K562 (cell line): ENCODE measurements at regions not wholly inside any gene's neighbourhood (a gene's known extent, or its start where the extent isn't known, plus 50 kb on each side); places are given as distances from the start of the nearest gene placed in this dataset.
A peak's percentile ranks its signal among the peaks of the same experiment; 100 is the strongest.

Experiments used
- ATAC-seq: fragments of 200-7000 bp; cut with Tn5 transposase; 3 replicates; pipeline ENCODE4 v1.9.1; 2020; ENCODE audit warnings: moderate library complexity
- BruUV-seq: library from RNA; stranded (reverse); fragments of 400-500 nt; replicated peaks from 2 replicates; lab custom pipeline; 2021; lab: Mats Ljungman, UMichigan
- CTCF ChIA-PET: fragments of 300-600 bp; formaldehyde crosslinking; extraction: SDS; loops from one replicate; lab custom pipeline; 2021; ENCODE audit warnings: low intra/inter-chr PET ratio; lab: Yijun Ruan, JAX
- POLR2A ChIA-PET: fragments of 300-600, 350-650 bp; sonication (Branson Sonifier 250); formaldehyde crosslinking; extraction: SDS; loops from one replicate; lab custom pipeline; 2021; ENCODE audit warnings: antibody characterized with exemption, inconsistent platforms; lab: Yijun Ruan, JAX
- DNase-seq, 4 experiments: peaks; one replicate each; pipeline versions ENCODE4 v3.0.0 to v3.0.0-alpha.2; 2011 to 2018; ENCODE audit warnings: low spot score in 3 of 4, mixed read lengths in 3 of 4; ENCODE audit errors: extremely low read depth in 1 of 4
- FAIRE-seq: peaks from 2 replicates; lab custom pipeline; 2011; peaks lifted over from hg19 to GRCh38; lab: Jason Lieb, UNC
- H2AFZ ChIP-seq: 2 replicates; pipeline ENCODE4 v1.6.0; 2011; ENCODE audit warnings: low read depth, low read length, control low read depth, inconsistent platforms
- H3K27ac ChIP-seq: fragments of 200-600 bp; 3 replicates; pipeline ENCODE4 v1.8.0; 2011; ENCODE audit warnings: low read depth, mild to moderate bottlenecking, control low read depth, inconsistent platforms, low read length, moderate library complexity, mixed read lengths; ENCODE audit errors: extremely low read depth
- H3K27me3 ChIP-seq, 2 experiments: fragments of 300-600 bp in 1 of 2; 2 replicates in 1 of 2; 3 replicates in 1 of 2; pipeline versions ENCODE4 v1.6.0 to v1.8.0; 2011; ENCODE audit warnings: inconsistent platforms in 2 of 2, low read length in 2 of 2, mild to moderate bottlenecking in 1 of 2, mixed read lengths in 1 of 2, moderate library complexity in 1 of 2; ENCODE audit not compliant: control insufficient read depth in 2 of 2, insufficient read depth in 2 of 2
- H3K36me3 ChIP-seq: fragments of 300-600 bp; 3 replicates; pipeline ENCODE4 v1.8.0; 2011; ENCODE audit warnings: mild to moderate bottlenecking, low read length, inconsistent platforms; ENCODE audit not compliant: control insufficient read depth, insufficient read depth
- H3K4me1 ChIP-seq, 2 experiments: fragments of 200-600 bp in 1 of 2; replicated peaks in 1 of 2; 2 replicates in 1 of 2; 3 replicates in 1 of 2; pipeline versions ENCODE4 v1.5.1 to v1.8.0; 2011; ENCODE audit warnings: inconsistent platforms in 2 of 2, low read length in 2 of 2, mild to moderate bottlenecking in 1 of 2, mixed read lengths in 1 of 2, moderate library complexity in 1 of 2; ENCODE audit not compliant: control insufficient read depth in 2 of 2, insufficient read depth in 2 of 2
- H3K4me2 ChIP-seq: 2 replicates; pipeline ENCODE4 v1.6.1; 2011; ENCODE audit warnings: low read length, control low read depth, inconsistent platforms, mixed read lengths; ENCODE audit not compliant: insufficient read depth
- H3K4me3 ChIP-seq: fragments of 200-600 bp; sonication (generic), shearing (Covaris generic); 2 replicates; pipeline ENCODE4 v1.5.1; 2016; ENCODE audit warnings: control low read depth, inconsistent platforms
- H3K79me2 ChIP-seq: fragments of 200-600 bp; 3 replicates; pipeline ENCODE4 v1.8.0; 2011; ENCODE audit warnings: low read length, inconsistent platforms; ENCODE audit not compliant: control insufficient read depth, insufficient read depth
- H3K9ac ChIP-seq, 2 experiments: 2 replicates each; pipeline versions ENCODE4 v1.6.0 to v1.6.1; 2011; ENCODE audit warnings: low read depth in 2 of 2, low read length in 2 of 2, control low read depth in 1 of 2, inconsistent platforms in 1 of 2, mild to moderate bottlenecking in 1 of 2, mixed read lengths in 1 of 2; ENCODE audit not compliant: insufficient read depth in 1 of 2
- H3K9me1 ChIP-seq: one replicate; pipeline ENCODE4 v1.6.0; 2011; ENCODE audit warnings: inconsistent platforms, mild to moderate bottlenecking, low read length, moderate library complexity; ENCODE audit not compliant: control insufficient read depth, insufficient read depth
- H3K9me3 ChIP-seq: replicated peaks from 2 replicates; pipeline ENCODE4 v1.5.1; 2011; ENCODE audit warnings: low read depth, low read length, inconsistent platforms; ENCODE audit not compliant: control insufficient read depth, insufficient read depth
- H4K20me1 ChIP-seq: replicated peaks from 2 replicates; pipeline ENCODE4 v1.6.1; 2011; ENCODE audit warnings: low read length, inconsistent platforms, mixed read lengths; ENCODE audit not compliant: control insufficient read depth, insufficient read depth
- ARID1B ChIP-seq: fragments of 450-650 bp; IDR thresholded peaks from 2 replicates; pipeline ENCODE4 v1.6.1; 2016; ENCODE audit warnings: antibody characterized with exemption, mild to moderate bottlenecking, inconsistent platforms
- CBFA2T2 ChIP-seq: fragments of 450-650 bp; conservative IDR thresholded peaks from 2 replicates; pipeline ENCODE4 v1.6.1; 2017; ENCODE audit warnings: mild to moderate bottlenecking
- CBFA2T3 ChIP-seq: fragments of 450-650 bp; IDR thresholded peaks from 2 replicates; pipeline ENCODE4 v1.6.1; 2017
- CEBPB ChIP-seq: fragments of 450-650 bp; IDR thresholded peaks from 2 replicates; pipeline ENCODE4 v1.6.1; 2016; ENCODE audit warnings: missing genetic modification characterization, missing compliant biosample characterization
- DMBX1 ChIP-seq: fragments of 250-450 bp; sonication (Bioruptor Pico); IDR thresholded peaks from 2 replicates; pipeline ENCODE4 v1.8.0; 2022; ENCODE audit warnings: inconsistent platforms, mild to moderate bottlenecking, moderate library complexity, borderline replicate concordance
- FOXO4 ChIP-seq: fragments of 450-650 bp; formaldehyde crosslinking; IDR thresholded peaks from 2 replicates; pipeline ENCODE4 v1.4.0; 2020; ENCODE audit warnings: mild to moderate bottlenecking, moderate library complexity
- NR4A1 ChIP-seq, 2 experiments: fragments of 250-450 bp in 1 of 2; fragments of 450-650 bp in 1 of 2; sonication (Bioruptor Pico) in 1 of 2; IDR thresholded peaks; 2 replicates each; pipeline versions ENCODE4 v1.4.0 to v1.6.1; 2016 to 2020; ENCODE audit warnings: mild to moderate bottlenecking in 2 of 2, missing compliant biosample characterization in 1 of 2, missing genetic modification characterization in 1 of 2, moderate library complexity in 1 of 2
- TAL1 ChIP-seq: fragments of 450-650 bp; IDR thresholded peaks from 2 replicates; pipeline ENCODE4 v1.6.1; 2016; ENCODE audit warnings: mild to moderate bottlenecking
- TCF3 ChIP-seq: sonication (generic); formaldehyde crosslinking; IDR thresholded peaks from 2 replicates; pipeline ENCODE4 v1.4.0; 2020; ENCODE audit warnings: mild to moderate bottlenecking, missing genetic modification reagents
- TEAD4 ChIP-seq, 2 experiments: sonication (generic) in 1 of 2; formaldehyde crosslinking in 1 of 2; IDR thresholded peaks; 2 replicates each; pipeline versions ENCODE4 v1.6.1 to v1.8.0; 2012 to 2022; ENCODE audit warnings: borderline replicate concordance in 1 of 2, inconsistent platforms in 1 of 2, low read length in 1 of 2, mild to moderate bottlenecking in 1 of 2, missing genetic modification reagents in 1 of 2
- ZNF232 ChIP-seq: sonication (generic); formaldehyde crosslinking; IDR thresholded peaks from 2 replicates; pipeline ENCODE4 v1.8.0; 2022; ENCODE audit warnings: mild to moderate bottlenecking, missing genetic modification reagents
- ZNF586 ChIP-seq: fragments of 450-650 bp; formaldehyde crosslinking; conservative IDR thresholded peaks from 2 replicates; pipeline ENCODE4 v1.4.0; 2020; ENCODE audit warnings: mild to moderate bottlenecking, moderate library complexity
- ZNF644 ChIP-seq: fragments of 200-800 bp; sonication (Bioruptor generic); IDR thresholded peaks from 2 replicates; pipeline ENCODE4 v1.6.1; 2016; ENCODE audit warnings: low read depth, missing genetic modification characterization, missing compliant biosample characterization
- WGBS: fragments of 100-300 bp; shearing (Covaris generic); methylation state at CpG from one replicate; pipeline ENCODE4 v1.1.6; 2016; ENCODE audit warnings: low coverage, mixed read lengths; ENCODE audit not compliant: insufficient coverage; ENCODE audit errors: missing lambda C conversion rate; 5-methylcytosine and 5-hydroxymethylcytosine counted together
- in situ Hi-C: fragments of 300-500 bp; cut with MboI; formaldehyde crosslinking; loops from 4 replicates; pipeline ENCODE4 v1.15.0; 2018; ENCODE audit warnings: inconsistent platforms, mixed read lengths
- intact Hi-C: fragments of 100-400 bp; cut with micrococcal nuclease; formaldehyde crosslinking; loops from 2 replicates; pipeline ENCODE4 v1.14.2; 2022
- TF ChIP-seq, protein P1 (sequence below): sonication (generic); formaldehyde crosslinking; IDR thresholded peaks from 2 replicates; pipeline ENCODE4 v1.8.0; 2023; ENCODE audit warnings: mild to moderate bottlenecking, missing genetic modification reagents
- TF ChIP-seq, protein P2 (sequence below), 2 experiments: fragments of 250-450 bp in 1 of 2; fragments of 450-650 bp in 1 of 2; sonication (Bioruptor Pico) in 1 of 2; IDR thresholded peaks; 2 replicates each; pipeline versions ENCODE4 v1.6.1 to v1.8.0; 2016 to 2021; ENCODE audit warnings: mild to moderate bottlenecking in 2 of 2, moderate library complexity in 2 of 2, missing compliant biosample characterization in 1 of 2, missing genetic modification characterization in 1 of 2

DNA sequence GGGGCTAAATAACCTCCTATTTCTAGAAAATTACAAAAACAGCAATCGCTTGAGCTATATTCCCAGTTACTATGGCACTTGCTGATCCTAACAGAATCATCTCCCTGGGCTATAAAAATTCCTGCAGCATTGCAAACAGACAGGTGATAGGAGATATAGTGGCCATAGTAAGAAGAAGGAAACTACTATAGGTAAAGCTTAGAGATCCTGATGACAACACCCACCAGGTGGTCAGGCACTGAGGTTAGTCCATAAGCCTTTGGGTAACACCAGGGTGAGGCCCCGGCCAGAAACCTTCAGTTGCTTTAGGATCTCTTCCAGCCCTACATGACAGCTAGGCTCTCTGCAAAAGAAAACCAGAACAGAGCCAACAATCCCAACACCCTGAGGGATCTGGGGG is 197.9 kb upstream of the PPP1R2C start (continued):
- TF ChIP-seq, protein P1, sequence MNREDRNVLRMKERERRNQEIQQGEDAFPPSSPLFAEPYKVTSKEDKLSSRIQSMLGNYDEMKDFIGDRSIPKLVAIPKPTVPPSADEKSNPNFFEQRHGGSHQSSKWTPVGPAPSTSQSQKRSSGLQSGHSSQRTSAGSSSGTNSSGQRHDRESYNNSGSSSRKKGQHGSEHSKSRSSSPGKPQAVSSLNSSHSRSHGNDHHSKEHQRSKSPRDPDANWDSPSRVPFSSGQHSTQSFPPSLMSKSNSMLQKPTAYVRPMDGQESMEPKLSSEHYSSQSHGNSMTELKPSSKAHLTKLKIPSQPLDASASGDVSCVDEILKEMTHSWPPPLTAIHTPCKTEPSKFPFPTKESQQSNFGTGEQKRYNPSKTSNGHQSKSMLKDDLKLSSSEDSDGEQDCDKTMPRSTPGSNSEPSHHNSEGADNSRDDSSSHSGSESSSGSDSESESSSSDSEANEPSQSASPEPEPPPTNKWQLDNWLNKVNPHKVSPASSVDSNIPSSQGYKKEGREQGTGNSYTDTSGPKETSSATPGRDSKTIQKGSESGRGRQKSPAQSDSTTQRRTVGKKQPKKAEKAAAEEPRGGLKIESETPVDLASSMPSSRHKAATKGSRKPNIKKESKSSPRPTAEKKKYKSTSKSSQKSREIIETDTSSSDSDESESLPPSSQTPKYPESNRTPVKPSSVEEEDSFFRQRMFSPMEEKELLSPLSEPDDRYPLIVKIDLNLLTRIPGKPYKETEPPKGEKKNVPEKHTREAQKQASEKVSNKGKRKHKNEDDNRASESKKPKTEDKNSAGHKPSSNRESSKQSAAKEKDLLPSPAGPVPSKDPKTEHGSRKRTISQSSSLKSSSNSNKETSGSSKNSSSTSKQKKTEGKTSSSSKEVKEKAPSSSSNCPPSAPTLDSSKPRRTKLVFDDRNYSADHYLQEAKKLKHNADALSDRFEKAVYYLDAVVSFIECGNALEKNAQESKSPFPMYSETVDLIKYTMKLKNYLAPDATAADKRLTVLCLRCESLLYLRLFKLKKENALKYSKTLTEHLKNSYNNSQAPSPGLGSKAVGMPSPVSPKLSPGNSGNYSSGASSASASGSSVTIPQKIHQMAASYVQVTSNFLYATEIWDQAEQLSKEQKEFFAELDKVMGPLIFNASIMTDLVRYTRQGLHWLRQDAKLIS (CRISPR knock-in tag) = no peak
- TF ChIP-seq ZNF644 (tag) = no peak
- TF ChIP-seq FOXO4 = no peak

DNA sequence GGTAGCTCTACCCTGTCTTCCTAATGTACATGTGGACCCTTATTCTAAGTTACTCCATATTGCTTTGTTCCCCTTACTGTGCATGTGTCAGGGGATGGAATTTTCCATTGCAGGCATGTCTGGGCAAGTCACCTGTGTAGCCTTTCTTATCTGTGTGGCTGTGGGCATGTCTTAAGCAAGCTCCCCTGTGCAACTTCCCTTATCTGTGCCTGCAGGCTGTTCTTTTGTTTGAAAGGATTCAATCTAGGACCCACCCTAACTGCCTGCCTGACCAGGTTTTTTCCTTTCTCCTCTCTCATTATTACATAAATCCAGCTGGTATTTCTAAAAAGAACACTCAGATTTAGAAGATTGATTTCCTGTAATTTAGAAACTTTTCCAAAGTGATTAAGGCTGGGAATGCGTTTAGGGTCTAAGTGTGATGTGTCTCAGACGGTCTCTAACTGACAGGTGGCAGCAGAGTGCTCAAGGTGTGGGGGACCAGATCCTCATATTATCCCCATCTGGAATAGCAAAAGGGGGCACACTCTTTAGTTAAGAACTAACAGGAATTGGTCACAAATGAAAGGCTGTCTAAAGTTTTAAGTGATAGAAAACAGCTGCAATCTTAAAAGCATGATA is 198.9 kb upstream of the PPP1R2C start:
- FAIRE-seq (no peak), ATAC-seq (no peak)
- TF ChIP-seq CBFA2T3 = peak; percentile 80
- peak; percentile 66 for TF ChIP-seq ARID1B
- TF ChIP-seq TCF3 (CRISPR knock-in tag) = peak; percentile 87
- peak; percentile 41; the same call in 1 of the 2 replicates for TF ChIP-seq DMBX1 (CRISPR knock-in tag)
- peak; percentile 68 for TF ChIP-seq CBFA2T2
- TF ChIP-seq, protein P2, sequence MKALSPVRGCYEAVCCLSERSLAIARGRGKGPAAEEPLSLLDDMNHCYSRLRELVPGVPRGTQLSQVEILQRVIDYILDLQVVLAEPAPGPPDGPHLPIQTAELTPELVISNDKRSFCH (CRISPR knock-in tag; IDR thresholded peaks at IDR 0.05) = no peak
- TF ChIP-seq, protein P2 (tag; IDR thresholded peaks at IDR 0.05) = 0 out of 2 replicates have a peak, but pooled peaks have one; percentile 23
- TF ChIP-seq TAL1 = peak; percentile 71
- TF ChIP-seq ZNF232 (CRISPR knock-in tag) = no peak
- TF ChIP-seq NR4A1 (CRISPR knock-in tag; IDR thresholded peaks at IDR 0.05) = no peak
- TF ChIP-seq NR4A1 (tag; IDR thresholded peaks at IDR 0.05) = peak; percentile 73
- peak; percentile 81 for TF ChIP-seq CEBPB (tag)
- no peak for TF ChIP-seq ZNF586 (CRISPR knock-in tag)
- peak; percentile 56 for TF ChIP-seq TEAD4 (IDR thresholded peaks at IDR 0.05; ENCODE audit: low read length)
- TF ChIP-seq TEAD4 (CRISPR knock-in tag; IDR thresholded peaks at IDR 0.05; ENCODE audit: borderline replicate concordance) = no peak

More for the DNA sequence above, 198.9 kb upstream of the PPP1R2C start:
- CTCF ChIA-PET = no interaction called here
- H3K9ac ChIP-seq = no peak overlapping the region
- no peak overlapping the region for H3K27ac ChIP-seq
- no peaks in the 10 kb centered on the region for H3K36me3 ChIP-seq
- H3K9me1 ChIP-seq = no peaks in the 10 kb centered on the region
- no TSS peak for BruUV-seq
- WGBS = 0% methylated on average over 2 of the region's 2 CpGs
- in situ Hi-C loops = no loop called here
- no peak overlapping the region for H2AFZ ChIP-seq
- no peak overlapping the region for H3K4me2 ChIP-seq
- no peaks in the 10 kb centered on the region for H3K4me1 ChIP-seq
- H3K9me3 ChIP-seq = no peaks in the 10 kb centered on the region
- H3K4me3 ChIP-seq = no peak overlapping the region
- H3K27me3 ChIP-seq = no peaks in the 10 kb centered on the region
- intact Hi-C loops = no loop called here
- peak in 1 of 4 experiments; percentile 10 for DNase-seq
- H4K20me1 ChIP-seq = no peaks in the 10 kb centered on the region
- POLR2A ChIA-PET = interaction anchor here (0.5 kb wide), 1 partner anchor 964 kb away, joined by 4 read pairs; no protein-coding TSS in a partner anchor
- no peaks in the 10 kb centered on the region for H3K79me2 ChIP-seq
